DOHH2 (cell line): ENCODE measurements at regions not wholly inside any gene's neighbourhood (a gene's known extent, or its start where the extent isn't known, plus 50 kb on each side); places are given as distances from the start of the nearest gene placed in this dataset.

ENCODE experiments used
- H3F3A ChIP-seq: fragments of 200-600 bp; sonication (generic), shearing (Covaris generic); 2 replicates; pipeline ENCODE4 v1.6.0; 2016; ENCODE audit warnings: antibody characterized with exemption, mild to moderate bottlenecking; ENCODE audit not compliant: control insufficient read depth, insufficient read depth
- H3K27ac ChIP-seq: fragments of 200-600 bp; sonication (generic); 2 replicates; pipeline ENCODE4 v1.5.1; 2014; ENCODE audit warnings: low read depth, mild to moderate bottlenecking, low read length, moderate library complexity
- H3K27me3 ChIP-seq: fragments of 200-600 bp; sonication (generic); 2 replicates; pipeline ENCODE4 v1.6.1; 2014; ENCODE audit warnings: mild to moderate bottlenecking, low read length, mixed read lengths; ENCODE audit not compliant: control insufficient read depth
- H3K36me3 ChIP-seq: fragments of 200-600 bp; sonication (generic); 2 replicates; pipeline ENCODE4 v1.6.1; 2014; ENCODE audit warnings: mild to moderate bottlenecking, low read length, moderate library complexity, mixed read lengths; ENCODE audit not compliant: control insufficient read depth
- H3K4me1 ChIP-seq: fragments of 200-600 bp; sonication (generic); 2 replicates; pipeline ENCODE4 v1.6.1; 2014; ENCODE audit warnings: mild to moderate bottlenecking, low read length, mixed read lengths; ENCODE audit not compliant: control insufficient read depth
- H3K4me2 ChIP-seq: fragments of 200-600 bp; sonication (generic); 2 replicates; pipeline ENCODE4 v1.6.0; 2014; ENCODE audit warnings: mild to moderate bottlenecking, low read length, moderate library complexity
- H3K4me3 ChIP-seq: fragments of 200-600 bp; sonication (generic); 2 replicates; pipeline ENCODE4 v1.5.1; 2014; ENCODE audit warnings: mild to moderate bottlenecking, low read length, mixed read lengths
- H3K79me2 ChIP-seq: fragments of 200-600 bp; sonication (generic); 2 replicates; pipeline ENCODE4 v1.6.1; 2014; ENCODE audit warnings: mild to moderate bottlenecking, low read length, mixed read lengths; ENCODE audit not compliant: control insufficient read depth
- H3K9me2 ChIP-seq: fragments of 200-600 bp; sonication (generic); replicated peaks from 2 replicates; pipeline ENCODE4 v1.6.1; 2014; ENCODE audit warnings: mild to moderate bottlenecking, low read length, mixed read lengths; ENCODE audit not compliant: control insufficient read depth
- H3K9me3 ChIP-seq: fragments of 200-600 bp; sonication (generic); 2 replicates; pipeline ENCODE4 v1.6.1; 2014; ENCODE audit warnings: antibody characterized with exemption, low read length, mixed read lengths; ENCODE audit not compliant: control insufficient read depth, insufficient read depth
- H4K20me1 ChIP-seq: fragments of 200-600 bp; sonication (generic); 2 replicates; pipeline ENCODE4 v1.6.0; 2014; ENCODE audit warnings: low read depth, mild to moderate bottlenecking, antibody characterized with exemption, low read length, moderate library complexity; ENCODE audit not compliant: control insufficient read depth, insufficient read depth
- CTCF ChIP-seq: fragments of 200-600 bp; sonication (generic); IDR thresholded peaks from one replicate; pipeline ENCODE4 v1.5.1; 2014; ENCODE audit warnings: antibody characterized with exemption, mild to moderate bottlenecking, low read depth, low read length; ENCODE audit not compliant: poor library complexity, severe bottlenecking
- EZH2phosphoT487 ChIP-seq: fragments of 200-600 bp; sonication (generic); IDR thresholded peaks from 2 replicates; pipeline ENCODE4 v1.6.1; 2017; ENCODE audit warnings: borderline replicate concordance, mild to moderate bottlenecking, antibody characterized with exemption, low read length, moderate library complexity, mixed read lengths

DNA sequence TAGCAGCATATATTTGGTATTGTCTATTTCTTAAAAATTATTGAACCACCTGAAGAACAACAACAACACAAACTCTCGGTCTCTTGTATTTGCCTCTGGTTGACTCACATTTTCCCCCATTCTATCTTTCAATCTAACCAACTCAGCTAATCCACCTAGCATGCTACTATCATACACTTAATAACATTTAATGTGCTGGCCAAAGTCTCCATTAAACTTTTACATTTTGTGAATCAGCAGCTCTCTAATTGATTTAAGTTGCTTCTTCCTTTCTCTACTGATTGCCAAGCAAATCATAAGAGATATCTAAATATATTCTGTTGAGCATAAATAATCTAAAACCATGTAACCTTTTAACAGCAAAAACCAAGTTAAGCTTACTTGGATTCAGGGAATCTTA is 631.7 kb downstream of the IGSF11 start:
- no peak overlapping the region for H3K4me3 ChIP-seq
- H3K36me3 ChIP-seq, result no peaks in the 10 kb centered on the region
- H3K9me3 ChIP-seq, result no peaks in the 10 kb centered on the region
- no peak for TF ChIP-seq EZH2phosphoT487
- no peak for TF ChIP-seq CTCF
- no peak overlapping the region for H3K4me2 ChIP-seq
- no peaks in the 10 kb centered on the region for H4K20me1 ChIP-seq
- no peak overlapping the region for H3K27ac ChIP-seq
- no peaks in the 10 kb centered on the region for H3F3A ChIP-seq
- H3K79me2 ChIP-seq, result no peaks in the 10 kb centered on the region
- no peaks in the 10 kb centered on the region for H3K4me1 ChIP-seq
- H3K27me3 ChIP-seq, result no peaks in the 10 kb centered on the region
- no peaks in the 10 kb centered on the region for H3K9me2 ChIP-seq

- no peaks in the 10 kb centered on the region for H3K9me3 ChIP-seq
- no peaks in the 10 kb centered on the region for H3K9me2 ChIP-seq
- H3K79me2 ChIP-seq, result no peaks in the 10 kb centered on the region
- TF ChIP-seq EZH2phosphoT487 (no peak), CTCF (no peak)
- no peaks in the 10 kb centered on the region for H3K4me1 ChIP-seq
- no peaks in the 10 kb centered on the region for H3K27me3 ChIP-seq
- H3K4me3 ChIP-seq, result no peak overlapping the region
- no peaks in the 10 kb centered on the region for H3K36me3 ChIP-seq
- no peaks in the 10 kb centered on the region for H3F3A ChIP-seq
- no peak overlapping the region for H3K27ac ChIP-seq
- H4K20me1 ChIP-seq, result no peaks in the 10 kb centered on the region
- no peak overlapping the region for H3K4me2 ChIP-seq
These were observed 628.1 kb downstream of the IGSF11 start for GRCh38 chr3:118406562-118406961.

GRCh38 chr3:118408431-118408830 is 626.2 kb downstream of the IGSF11 start:
- no peaks in the 10 kb centered on the region for H3F3A ChIP-seq

More at GRCh38 chr3:118408431-118408830, 626.2 kb downstream of the IGSF11 start:
- H3K36me3 ChIP-seq, result no peaks in the 10 kb centered on the region
- H3K9me3 ChIP-seq, result no peaks in the 10 kb centered on the region
- no peak overlapping the region for H3K27ac ChIP-seq
- H3K27me3 ChIP-seq, result no peaks in the 10 kb centered on the region
- no peaks in the 10 kb centered on the region for H4K20me1 ChIP-seq
- H3K4me3 ChIP-seq, result no peak overlapping the region
- no peaks in the 10 kb centered on the region for H3K4me1 ChIP-seq
- TF ChIP-seq CTCF (no peak), EZH2phosphoT487 (no peak)
- H3K9me2 ChIP-seq, result no peaks in the 10 kb centered on the region
- no peak overlapping the region for H3K4me2 ChIP-seq
- no peaks in the 10 kb centered on the region for H3K79me2 ChIP-seq
